Fibroblast of skin of back (primary cell): ENCODE measurements at regions not wholly inside any gene's neighbourhood (a gene's known extent, or its start where the extent isn't known, plus 50 kb on each side); places are given as distances from the start of the nearest gene placed in this dataset.

Source experiments
- DNase-seq: peaks from one replicate; pipeline ENCODE4 v3.0.0-alpha.2; 2013

- no peak for DNase-seq
Measured at GRCh38 chr16:13394488-13394887, 493.1 kb downstream of the SHISA9 start.

- no peak for DNase-seq
Measured at GRCh38 chr16:13397126-13397525, 495.7 kb downstream of the SHISA9 start.

- DNase-seq, result no peak
Measured at GRCh38 chr16:13401641-13402040, 500.2 kb downstream of the SHISA9 start.

GRCh38 chr16:13402601-13403000 is 501.2 kb downstream of the SHISA9 start:
- DNase-seq, result peak; percentile 15

GRCh38 chr16:13403326-13403725 is 501.9 kb downstream of the SHISA9 start:
- no peak for DNase-seq

- no peak for DNase-seq
Measured at GRCh38 chr16:13414154-13414553, 505.8 kb upstream of the ERCC4 start.

- no peak for DNase-seq
Measured at GRCh38 chr16:13419589-13419988, 500.4 kb upstream of the ERCC4 start.

GRCh38 chr16:13421726-13422125 is 498.2 kb upstream of the ERCC4 start:
- peak; percentile 87 for DNase-seq

GRCh38 chr16:13425836-13426235 is 494.1 kb upstream of the ERCC4 start:
- no peak for DNase-seq

GRCh38 chr16:13426269-13426668 is 493.7 kb upstream of the ERCC4 start:
- DNase-seq, result no peak

GRCh38 chr16:13426736-13427135 is 493.2 kb upstream of the ERCC4 start:
- no peak for DNase-seq

GRCh38 chr16:13427943-13428342 is 492.0 kb upstream of the ERCC4 start:
- DNase-seq, result no peak

GRCh38 chr16:13429416-13429815 is 490.5 kb upstream of the ERCC4 start:
- peak; percentile 80 for DNase-seq

- DNase-seq, result no peak
Measured at GRCh38 chr16:13435415-13435814, 484.5 kb upstream of the ERCC4 start.

- DNase-seq, result no peak
Measured at GRCh38 chr16:13435873-13436474, 484.0 kb upstream of the ERCC4 start.

GRCh38 chr16:13436641-13437412 is 483.1 kb upstream of the ERCC4 start:
- peak; percentile 56 for DNase-seq

GRCh38 chr16:13437413-13437795 is 482.6 kb upstream of the ERCC4 start:
- no peak for DNase-seq

- no peak for DNase-seq
Measured at GRCh38 chr16:13438064-13438463, 481.9 kb upstream of the ERCC4 start.

- no peak for DNase-seq
Measured at GRCh38 chr16:13439766-13440165, 480.2 kb upstream of the ERCC4 start.

GRCh38 chr16:13441675-13442074 is 478.3 kb upstream of the ERCC4 start:
- no peak for DNase-seq

GRCh38 chr16:13448346-13448745 is 471.6 kb upstream of the ERCC4 start:
- DNase-seq, result no peak

- DNase-seq, result peak; percentile 17
Measured at GRCh38 chr16:13453325-13453724, 466.6 kb upstream of the ERCC4 start.

- DNase-seq, result peak; percentile 36
Measured at GRCh38 chr16:13453938-13454553, 465.9 kb upstream of the ERCC4 start.

GRCh38 chr16:13463619-13464018 is 456.3 kb upstream of the ERCC4 start:
- DNase-seq, result no peak
